Astrocyte (in vitro differentiated cells and primary cell): ENCODE measurements at regions not wholly inside any gene's neighbourhood (a gene's known extent, or its start where the extent isn't known, plus 50 kb on each side); places are given as distances from the start of the nearest gene placed in this dataset.

ENCODE experiments used
- EZH2 ChIP-seq: IDR thresholded peaks from 2 replicates; pipeline ENCODE4 v1.6.1; 2012; ENCODE audit warnings: mild to moderate bottlenecking, low read length, inconsistent platforms; ENCODE audit not compliant: insufficient read depth
- TF ChIP-seq, protein P1 (sequence below): IDR thresholded peaks from 2 replicates; pipeline ENCODE4 v1.5.1; 2011; ENCODE audit warnings: low read depth, mild to moderate bottlenecking, inconsistent platforms, low read length, moderate library complexity; ENCODE audit not compliant: insufficient read depth

DNA sequence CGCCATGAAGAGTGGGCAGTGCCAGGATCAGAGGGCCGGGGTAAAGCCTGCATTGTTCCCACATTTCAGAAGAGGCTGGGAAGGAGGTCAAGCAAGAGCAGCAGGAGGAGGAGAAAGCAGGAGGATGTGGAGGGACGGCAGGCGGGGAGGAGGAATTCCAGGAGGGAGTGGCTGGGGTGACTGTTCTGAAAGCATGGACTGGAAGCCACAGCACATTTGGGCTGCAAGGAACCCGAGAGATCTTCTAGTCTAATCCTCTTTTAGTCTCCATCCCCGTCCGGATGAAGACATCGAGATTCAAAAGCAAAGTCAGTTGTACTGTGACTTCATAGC is 76.9 kb downstream of the FAM50B start:
- TF ChIP-seq, protein P1, sequence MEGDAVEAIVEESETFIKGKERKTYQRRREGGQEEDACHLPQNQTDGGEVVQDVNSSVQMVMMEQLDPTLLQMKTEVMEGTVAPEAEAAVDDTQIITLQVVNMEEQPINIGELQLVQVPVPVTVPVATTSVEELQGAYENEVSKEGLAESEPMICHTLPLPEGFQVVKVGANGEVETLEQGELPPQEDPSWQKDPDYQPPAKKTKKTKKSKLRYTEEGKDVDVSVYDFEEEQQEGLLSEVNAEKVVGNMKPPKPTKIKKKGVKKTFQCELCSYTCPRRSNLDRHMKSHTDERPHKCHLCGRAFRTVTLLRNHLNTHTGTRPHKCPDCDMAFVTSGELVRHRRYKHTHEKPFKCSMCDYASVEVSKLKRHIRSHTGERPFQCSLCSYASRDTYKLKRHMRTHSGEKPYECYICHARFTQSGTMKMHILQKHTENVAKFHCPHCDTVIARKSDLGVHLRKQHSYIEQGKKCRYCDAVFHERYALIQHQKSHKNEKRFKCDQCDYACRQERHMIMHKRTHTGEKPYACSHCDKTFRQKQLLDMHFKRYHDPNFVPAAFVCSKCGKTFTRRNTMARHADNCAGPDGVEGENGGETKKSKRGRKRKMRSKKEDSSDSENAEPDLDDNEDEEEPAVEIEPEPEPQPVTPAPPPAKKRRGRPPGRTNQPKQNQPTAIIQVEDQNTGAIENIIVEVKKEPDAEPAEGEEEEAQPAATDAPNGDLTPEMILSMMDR, result no peak
- TF ChIP-seq EZH2, result no peak
